ENCODE measurements at regions not wholly inside any gene's neighbourhood (a gene's known extent, or its start where the extent isn't known, plus 50 kb on each side); places are given as distances from the start of the nearest gene placed in this dataset.

GRCh38 chr16:76768948-76769347 is 422.0 kb upstream of the MON1B start:
- no peaks in the 10 kb centered on the region for H3K4me1 ChIP-seq (ENCODE audit: control insufficient read depth in 1 of 2, insufficient read depth in 1 of 2, low read depth in 1 of 2, low read length in 1 of 2)
- no peak for TF ChIP-seq CTCF (IDR thresholded peaks at IDR 0.05)
- peaks cover 3% of the 10 kb centered on the region for H3K9me3 ChIP-seq

GRCh38 chr16:76771216-76771615 is 419.8 kb upstream of the MON1B start:
- TF ChIP-seq CTCF (IDR thresholded peaks at IDR 0.05) = no peak
- Histone ChIP-seq H3K27ac (no peak overlapping the region), H3K27me3 (no peaks in the 10 kb centered on the region), H3K36me3 (no peaks in the 10 kb centered on the region), H3K4me1 (ENCODE audit: control insufficient read depth in 1 of 2, insufficient read depth in 1 of 2, low read depth in 1 of 2, low read length in 1 of 2) (no peaks in the 10 kb centered on the region), H3K4me3 (ENCODE audit: low read depth in 1 of 2, low read length in 1 of 2) (no peak overlapping the region), H3K9me3 (peaks cover 3% of the 10 kb centered on the region)

More at GRCh38 chr16:76768948-76769347, 422.0 kb upstream of the MON1B start:
- H3K27me3 ChIP-seq = no peaks in the 10 kb centered on the region
- no peaks in the 10 kb centered on the region for H3K36me3 ChIP-seq
- no peak overlapping the region for H3K4me3 ChIP-seq (ENCODE audit: low read depth in 1 of 2, low read length in 1 of 2)
- H3K27ac ChIP-seq = no peak overlapping the region

GRCh38 chr16:76777721-76778465 is 413.1 kb upstream of the MON1B start:
- TF ChIP-seq CTCF (IDR thresholded peaks at IDR 0.05) = no peak
- no peak overlapping the region for H3K27ac ChIP-seq
- no peaks in the 10 kb centered on the region for H3K9me3 ChIP-seq
- H3K36me3 ChIP-seq = no peaks in the 10 kb centered on the region
- no peak overlapping the region for H3K4me3 ChIP-seq (ENCODE audit: low read depth in 1 of 2, low read length in 1 of 2)
- no peaks in the 10 kb centered on the region for H3K4me1 ChIP-seq (ENCODE audit: control insufficient read depth in 1 of 2, insufficient read depth in 1 of 2, low read depth in 1 of 2, low read length in 1 of 2)
- H3K27me3 ChIP-seq = no peaks in the 10 kb centered on the region

GRCh38 chr16:76780556-76780955 is 410.4 kb upstream of the MON1B start:
- Histone ChIP-seq H3K4me3 (ENCODE audit: low read depth in 1 of 2, low read length in 1 of 2) (no peak overlapping the region), H3K27ac (no peak overlapping the region), H3K9me3 (no peaks in the 10 kb centered on the region), H3K4me1 (ENCODE audit: control insufficient read depth in 1 of 2, insufficient read depth in 1 of 2, low read depth in 1 of 2, low read length in 1 of 2) (no peaks in the 10 kb centered on the region), H3K36me3 (no peaks in the 10 kb centered on the region), H3K27me3 (no peaks in the 10 kb centered on the region)
- no peak for TF ChIP-seq CTCF (IDR thresholded peaks at IDR 0.05)

GRCh38 chr16:76784530-76784929 is 406.5 kb upstream of the MON1B start:
- no peak for TF ChIP-seq CTCF (IDR thresholded peaks at IDR 0.05)
- H3K9me3 ChIP-seq = no peaks in the 10 kb centered on the region
- H3K4me1 ChIP-seq (ENCODE audit: control insufficient read depth in 1 of 2, insufficient read depth in 1 of 2, low read depth in 1 of 2, low read length in 1 of 2) = no peaks in the 10 kb centered on the region
- H3K27me3 ChIP-seq = no peaks in the 10 kb centered on the region
- H3K4me3 ChIP-seq (ENCODE audit: low read depth in 1 of 2, low read length in 1 of 2) = no peak overlapping the region
- no peak overlapping the region for H3K27ac ChIP-seq
- H3K36me3 ChIP-seq = no peaks in the 10 kb centered on the region

Data from neutrophil (primary cell).